HG02571 (cell line): ENCODE measurements at regions not wholly inside any gene's neighbourhood (a gene's known extent, or its start where the extent isn't known, plus 50 kb on each side); places are given as distances from the start of the nearest gene placed in this dataset.

ENCODE experiments used
- ATAC-seq: cut with Tn5 transposase; IDR thresholded peaks from one replicate; pipeline ENCODE4 v1.9.1; 2021; ENCODE audit warnings: mild to moderate bottlenecking, moderate library complexity; ENCODE audit not compliant: unreplicated experiment

- ATAC-seq: no peak
These were observed 49.9 kb upstream of the HS6ST1 start for GRCh38 chr2:128368437-128369107.

DNA sequence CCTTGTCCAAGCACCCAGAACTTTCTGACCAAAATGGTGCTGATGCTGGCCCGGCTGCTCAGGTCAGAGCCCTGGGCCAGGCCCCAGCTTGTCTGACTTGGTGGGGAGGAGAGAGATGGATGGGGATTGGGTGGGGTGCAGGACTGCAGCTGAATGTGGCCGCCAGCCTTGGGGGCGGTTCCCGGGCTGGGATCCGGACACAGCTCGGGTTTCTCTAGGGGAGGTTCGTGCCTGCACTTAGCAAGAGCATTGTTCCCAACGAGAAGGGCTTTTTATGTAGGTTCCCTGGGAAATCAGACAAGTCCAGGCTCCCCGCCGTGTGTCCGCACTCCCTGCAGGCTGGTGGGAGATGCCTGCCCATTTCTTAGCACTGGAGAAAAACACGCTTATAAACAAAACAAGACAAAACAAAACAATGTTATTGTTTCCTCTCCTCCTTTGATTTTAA, 50.5 kb upstream of the HS6ST1 start:
- ATAC-seq: no peak

DNA sequence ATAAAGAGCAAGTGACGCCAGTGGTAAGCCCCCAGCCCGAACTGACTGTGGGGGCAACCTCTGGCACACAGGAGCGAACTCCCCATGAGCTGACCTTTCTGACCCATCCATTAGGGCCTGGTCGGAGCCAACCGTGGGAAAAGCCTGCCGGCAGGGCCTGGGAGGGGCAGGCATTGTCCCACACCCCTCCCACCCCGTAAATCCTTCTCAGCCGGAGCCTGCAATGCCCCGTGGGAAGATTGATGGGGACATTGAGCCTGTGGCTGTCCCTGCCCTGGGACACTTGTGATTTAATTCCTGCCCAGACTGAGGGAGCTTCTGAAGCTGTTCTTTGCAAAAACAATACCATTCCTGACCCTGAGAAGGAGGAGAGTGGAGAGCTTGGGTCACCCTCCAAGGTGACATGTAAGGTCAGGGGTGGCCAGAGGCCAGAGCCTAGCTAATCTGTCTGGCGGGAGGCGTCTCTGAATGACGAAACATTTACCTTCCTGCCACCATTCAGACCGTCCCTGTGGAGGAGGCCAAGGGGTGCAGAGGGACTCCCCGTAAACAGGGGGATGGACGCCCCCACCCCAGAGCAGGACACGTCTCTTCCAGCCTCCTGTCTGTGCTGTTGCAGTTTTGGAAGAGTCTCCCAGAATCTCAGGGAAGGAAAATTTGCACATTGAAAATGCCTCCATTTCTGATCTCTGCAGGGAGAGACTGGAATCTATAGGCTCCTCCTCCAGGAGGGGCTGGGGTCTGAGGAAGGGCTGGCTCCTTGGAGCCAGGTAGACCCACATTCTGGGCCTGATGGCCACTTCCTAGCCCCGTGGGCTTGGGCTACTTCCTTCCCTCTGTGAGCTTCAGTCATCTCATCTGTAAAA, 51.2 kb upstream of the HS6ST1 start:
- no peak for ATAC-seq

- no peak for ATAC-seq
These were observed 52.0 kb upstream of the HS6ST1 start for GRCh38 chr2:128370468-128371247.

DNA sequence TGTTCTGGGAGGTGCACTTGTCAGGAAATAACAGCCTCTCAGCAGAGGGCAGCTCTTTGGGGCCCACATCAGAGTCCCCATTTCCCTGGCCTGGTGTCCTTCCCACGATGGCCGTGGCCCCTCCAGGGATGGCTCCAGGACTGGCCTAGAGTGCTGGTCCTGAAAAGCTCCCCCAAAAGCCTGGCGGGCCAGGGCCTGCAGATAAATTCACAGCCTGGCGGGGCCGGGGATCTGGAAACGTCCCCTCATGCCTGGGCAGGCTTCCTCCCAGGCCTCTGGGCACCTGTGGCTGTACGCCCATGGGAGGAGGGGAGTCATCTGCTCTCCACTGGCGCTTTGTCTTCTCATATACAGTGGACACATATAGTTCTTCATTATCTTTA, 52.6 kb upstream of the HS6ST1 start:
- ATAC-seq: no peak

- ATAC-seq: no peak
These were observed 53.1 kb upstream of the HS6ST1 start for GRCh38 chr2:128371648-128372345.

- no peak for ATAC-seq
These were observed 54.1 kb upstream of the HS6ST1 start for GRCh38 chr2:128372621-128373341.

GRCh38 chr2:128373451-128374000, 54.9 kb upstream of the HS6ST1 start:
- ATAC-seq: no peak

DNA sequence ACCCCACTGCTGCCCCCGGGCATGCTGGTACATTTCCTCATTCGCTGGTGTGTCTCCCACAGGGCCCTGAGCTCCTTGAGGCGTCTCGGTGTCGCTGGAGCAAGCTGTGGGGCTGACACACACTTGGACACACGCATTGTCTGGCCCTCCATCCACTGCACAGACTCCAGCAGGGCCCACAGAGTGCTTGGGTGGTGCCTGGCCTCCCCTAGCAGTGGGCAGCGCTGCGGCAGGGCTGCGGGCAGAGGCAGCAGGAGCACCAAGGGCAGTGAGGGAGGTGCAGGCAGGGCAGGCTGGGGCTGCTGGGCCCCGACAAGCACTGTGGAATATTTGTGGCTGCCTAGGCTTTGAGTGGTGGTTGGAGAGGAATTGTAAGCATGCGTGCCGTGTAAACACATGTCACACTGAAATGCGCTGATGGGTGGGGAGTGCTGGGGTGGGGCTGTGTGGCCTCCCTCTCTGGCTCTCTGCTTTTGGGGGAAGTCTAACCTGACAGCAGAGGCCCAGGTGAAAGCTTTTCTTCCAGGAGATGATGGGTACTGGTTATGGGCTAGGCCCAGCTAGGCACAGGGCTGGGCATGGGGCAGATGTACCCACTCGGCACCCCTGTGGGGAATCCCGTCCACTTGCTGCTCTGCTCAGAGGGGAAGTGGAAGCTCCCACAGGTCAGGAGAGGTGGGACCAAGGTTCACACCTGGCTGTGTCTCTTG, 55.5 kb upstream of the HS6ST1 start:
- ATAC-seq: no peak

- no peak for ATAC-seq
These were observed 56.2 kb upstream of the HS6ST1 start for GRCh38 chr2:128374711-128375413.

DNA sequence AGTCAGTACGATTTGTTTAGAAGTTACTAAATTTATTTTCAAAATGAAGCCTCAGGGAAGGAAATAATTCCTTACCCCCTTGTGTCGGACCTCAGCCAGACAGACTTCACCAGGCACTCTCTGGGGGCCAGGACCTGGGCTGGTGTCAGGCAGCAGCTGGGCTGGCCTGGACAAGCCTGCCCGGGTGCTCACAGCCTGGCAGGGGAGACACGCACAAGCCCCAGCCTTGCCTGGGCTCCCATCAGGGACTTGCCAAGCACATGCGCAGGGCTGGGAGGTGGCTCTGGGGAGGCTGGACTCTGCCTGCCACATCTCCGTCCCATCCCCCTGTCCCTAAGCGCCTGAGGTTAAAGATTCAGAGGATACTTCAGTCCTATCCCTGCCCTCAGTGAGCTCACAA, 56.8 kb upstream of the HS6ST1 start:
- no peak for ATAC-seq

DNA sequence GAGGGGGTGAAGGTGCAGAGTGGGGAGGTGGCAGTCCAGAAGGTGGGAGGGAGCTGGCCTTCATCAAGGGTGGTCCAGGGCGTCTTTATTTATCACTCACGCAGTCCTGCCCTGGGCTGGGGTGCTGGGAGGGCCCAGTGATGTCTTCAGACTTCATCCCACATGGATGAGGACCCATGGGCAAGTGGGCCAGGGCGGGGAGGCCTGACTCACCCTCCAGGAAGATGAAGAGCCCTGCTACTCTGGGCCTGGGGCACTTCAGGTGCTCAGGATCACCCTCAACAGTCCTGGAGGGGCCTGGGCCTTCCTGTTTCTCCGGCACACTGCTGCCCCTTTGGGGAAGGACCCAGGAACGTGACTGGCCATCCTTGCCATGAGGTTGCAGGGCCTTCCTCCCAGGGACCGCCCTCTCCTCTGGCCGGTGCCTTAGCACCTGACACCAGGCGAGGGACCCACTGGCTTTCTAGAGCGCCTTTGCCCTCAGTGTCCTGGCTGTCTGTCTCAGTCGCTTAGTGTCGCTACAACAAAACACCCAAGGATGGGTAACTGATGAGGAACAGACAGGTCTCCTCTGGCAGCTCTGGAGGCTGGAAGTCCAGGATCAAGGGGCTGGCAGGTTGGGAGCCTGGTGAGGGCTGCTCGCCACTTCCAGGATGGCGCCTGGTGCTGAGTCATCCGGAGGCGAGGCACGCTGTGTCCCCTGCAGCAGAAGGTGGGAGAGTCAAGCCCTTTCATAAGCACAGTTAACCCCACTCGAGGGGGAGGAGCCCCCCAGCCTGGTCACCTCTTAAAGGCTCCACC, 57.8 kb upstream of the HS6ST1 start:
- no peak for ATAC-seq

- no peak for ATAC-seq
These were observed 58.6 kb upstream of the HS6ST1 start for GRCh38 chr2:128377071-128377910.

DNA sequence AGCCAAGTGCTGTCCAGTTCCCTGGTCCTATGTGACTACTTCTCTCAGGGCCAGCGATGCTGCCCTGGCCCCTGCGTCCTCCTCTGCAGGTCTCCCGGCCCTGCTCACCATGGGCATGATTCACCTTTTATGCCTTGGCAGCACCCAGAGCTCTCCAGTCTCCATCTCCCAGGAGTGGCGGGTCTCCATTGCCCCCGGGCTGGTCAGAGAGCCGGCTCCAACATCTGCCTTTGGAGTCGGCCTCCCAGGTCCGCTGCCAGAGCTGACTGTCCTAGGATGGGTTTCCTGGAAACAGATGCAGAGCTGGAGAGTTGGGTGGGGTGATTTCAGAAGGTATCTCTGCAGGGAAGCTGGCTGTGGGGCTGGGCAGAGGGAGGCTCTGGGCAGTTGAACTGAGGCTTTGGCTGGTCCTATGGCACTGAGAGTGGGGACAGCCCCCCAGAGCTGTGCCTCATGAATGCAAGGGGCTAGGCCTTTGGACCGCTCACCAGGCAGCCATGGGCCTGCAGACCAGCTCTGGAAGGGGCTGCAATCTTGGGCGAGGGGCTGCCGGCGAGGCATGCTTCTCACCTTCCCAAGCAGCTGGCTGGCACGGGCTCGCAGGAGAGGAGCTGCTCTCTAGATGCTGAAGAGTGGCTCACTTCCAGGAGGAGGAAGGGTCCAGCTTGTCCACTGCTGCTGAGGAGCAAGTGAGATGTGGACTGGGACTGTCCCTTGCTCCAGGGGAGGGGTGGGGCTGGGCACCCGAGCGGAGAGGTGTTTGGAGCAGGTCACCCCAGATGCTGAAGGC, 59.8 kb upstream of the HS6ST1 start:
- no peak for ATAC-seq

- ATAC-seq: no peak
These were observed 60.6 kb upstream of the HS6ST1 start for GRCh38 chr2:128379021-128380015.
